NCI-H446 treated with DMSO at 0.1 percent for 48 hours (cell line): ENCODE measurements at regions not wholly inside any gene's neighbourhood (a gene's known extent, or its start where the extent isn't known, plus 50 kb on each side); places are given as distances from the start of the nearest gene placed in this dataset.
"Not testable (repeated sequence)": the region's sequence is repeated elsewhere in the genome, so short reads cannot be mapped to it uniquely, and the experiment has no call there.

Experiments used
- DNase-seq: peaks from one replicate; lab custom pipeline; 2025; lab: John Stamatoyannopoulos, UW

- DNase-seq, result no peak
Measured at GRCh38 chr13:90868321-90868920, 479.1 kb upstream of the MIR17HG start.

GRCh38 chr13:90869580-90869979, 477.9 kb upstream of the MIR17HG start:
- DNase-seq, result no peak

- DNase-seq, result no peak
Measured at GRCh38 chr13:90872491-90873025, 474.9 kb upstream of the MIR17HG start.

GRCh38 chr13:90880790-90881189, 466.7 kb upstream of the MIR17HG start:
- no peak for DNase-seq

- DNase-seq, result no peak
Measured at GRCh38 chr13:90882551-90882950, 464.9 kb upstream of the MIR17HG start.

GRCh38 chr13:90883592-90883991, 463.9 kb upstream of the MIR17HG start:
- DNase-seq, result no peak

- no peak for DNase-seq
Measured at GRCh38 chr13:90884066-90884465, 463.4 kb upstream of the MIR17HG start.

GRCh38 chr13:90889906-90890834, 457.3 kb upstream of the MIR17HG start:
- DNase-seq, result peak; percentile 15

GRCh38 chr13:90891329-90891728, 456.2 kb upstream of the MIR17HG start:
- no peak for DNase-seq

GRCh38 chr13:90893199-90893598, 454.3 kb upstream of the MIR17HG start:
- DNase-seq, result not testable (repeated sequence)

GRCh38 chr13:90896002-90896401, 451.5 kb upstream of the MIR17HG start:
- no peak for DNase-seq

- DNase-seq, result no peak
Measured at GRCh38 chr13:90898811-90899210, 448.7 kb upstream of the MIR17HG start.

- DNase-seq, result no peak
Measured at GRCh38 chr13:90899416-90899815, 448.1 kb upstream of the MIR17HG start.

GRCh38 chr13:90902255-90902654, 445.2 kb upstream of the MIR17HG start:
- no peak for DNase-seq

- DNase-seq, result no peak
Measured at GRCh38 chr13:90906554-90906953, 440.9 kb upstream of the MIR17HG start.

- no peak for DNase-seq
Measured at GRCh38 chr13:90908792-90909191, 438.7 kb upstream of the MIR17HG start.

GRCh38 chr13:90910018-90910639, 437.4 kb upstream of the MIR17HG start:
- no peak for DNase-seq

GRCh38 chr13:90912247-90912646, 435.2 kb upstream of the MIR17HG start:
- DNase-seq, result no peak

- no peak for DNase-seq
Measured at GRCh38 chr13:90918536-90918935, 429.0 kb upstream of the MIR17HG start.

- no peak for DNase-seq
Measured at GRCh38 chr13:90919153-90919552, 428.3 kb upstream of the MIR17HG start.

GRCh38 chr13:90926459-90926858, 421.0 kb upstream of the MIR17HG start:
- DNase-seq, result no peak

- no peak for DNase-seq
Measured at GRCh38 chr13:90928109-90928508, 419.4 kb upstream of the MIR17HG start.
